Astrocyte (in vitro differentiated cells and primary cell): ENCODE measurements at regions not wholly inside any gene's neighbourhood (a gene's known extent, or its start where the extent isn't known, plus 50 kb on each side); places are given as distances from the start of the nearest gene placed in this dataset.

Source experiments
- CTCF ChIP-seq: IDR thresholded peaks from 2 replicates; pipeline ENCODE4 v1.5.1; 2011; ENCODE audit warnings: low read depth, mild to moderate bottlenecking, inconsistent platforms, low read length, moderate library complexity; ENCODE audit not compliant: insufficient read depth
- EZH2 ChIP-seq: IDR thresholded peaks from 2 replicates; pipeline ENCODE4 v1.6.1; 2012; ENCODE audit warnings: mild to moderate bottlenecking, low read length, inconsistent platforms; ENCODE audit not compliant: insufficient read depth

DNA sequence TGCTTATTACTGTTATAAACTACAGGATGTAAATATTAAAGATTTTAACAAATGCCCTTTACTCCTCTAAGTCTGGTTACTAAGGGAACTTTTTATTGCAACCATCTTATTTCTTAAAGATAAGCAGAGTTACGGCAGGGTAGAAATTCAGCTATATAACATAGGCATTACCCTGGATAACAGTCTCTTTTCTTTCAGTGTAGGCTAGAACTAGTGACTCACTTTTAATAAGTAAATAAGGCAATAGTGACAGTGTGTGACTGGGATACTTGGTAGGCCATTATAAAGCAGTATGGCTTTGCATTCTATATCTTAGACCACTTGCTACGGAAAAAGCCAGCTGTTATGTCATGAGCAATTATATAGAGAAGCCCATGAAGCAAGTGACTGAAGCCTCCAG lies 1041.0 kb upstream of the NRXN1 start:
- TF ChIP-seq CTCF (no peak), EZH2 (no peak)
